GM12865 (cell line): ENCODE measurements at regions not wholly inside any gene's neighbourhood (a gene's known extent, or its start where the extent isn't known, plus 50 kb on each side); places are given as distances from the start of the nearest gene placed in this dataset.

Experiments
- DNase-seq: peaks from one replicate; pipeline ENCODE4 v3.0.0; 2010; ENCODE audit warnings: low read depth
- H3K4me3 ChIP-seq: 2 replicates; pipeline ENCODE4 v1.5.1; 2011; ENCODE audit warnings: mild to moderate bottlenecking, low read depth, low read length, control low read depth
- CTCF ChIP-seq: IDR thresholded peaks from 2 replicates; pipeline ENCODE4 v1.5.1; 2011; ENCODE audit warnings: low read length, control low read depth, low read depth, inconsistent platforms; ENCODE audit not compliant: insufficient read depth; ENCODE audit errors: missing control alignments

GRCh38 chr14:58717813-58718212 lies 80.1 kb downstream of the DACT1 start:
- no peak overlapping the region for H3K4me3 ChIP-seq
- DNase-seq, result no peak
- TF ChIP-seq CTCF, result no peak

- no peak overlapping the region for H3K4me3 ChIP-seq
- TF ChIP-seq CTCF, result no peak
- no peak for DNase-seq
Observed at GRCh38 chr14:58718226-58719205, 80.8 kb downstream of the DACT1 start.

GRCh38 chr14:58721723-58722122 lies 84.0 kb downstream of the DACT1 start:
- no peak for DNase-seq
- H3K4me3 ChIP-seq, result no peak overlapping the region
- no peak for TF ChIP-seq CTCF

- no peak for DNase-seq
- TF ChIP-seq CTCF, result no peak
Observed at GRCh38 chr14:58722441-58722840, 84.7 kb downstream of the DACT1 start.

GRCh38 chr14:58724206-58724605 lies 86.4 kb downstream of the DACT1 start:
- no peak for TF ChIP-seq CTCF

More at GRCh38 chr14:58722441-58722840, 84.7 kb downstream of the DACT1 start:
- H3K4me3 ChIP-seq, result no peak overlapping the region

GRCh38 chr14:58724702-58725101 lies 86.9 kb downstream of the DACT1 start:
- no peak for DNase-seq
- H3K4me3 ChIP-seq, result no peak overlapping the region
- no peak for TF ChIP-seq CTCF

More at GRCh38 chr14:58724206-58724605, 86.4 kb downstream of the DACT1 start:
- DNase-seq, result no peak
- H3K4me3 ChIP-seq, result no peak overlapping the region
